ENCODE measurements at regions not wholly inside any gene's neighbourhood (a gene's known extent, or its start where the extent isn't known, plus 50 kb on each side); places are given as distances from the start of the nearest gene placed in this dataset.
"Not testable (repeated sequence)": the region's sequence is repeated elsewhere in the genome, so short reads cannot be mapped to it uniquely, and the experiment has no call there.

DNA sequence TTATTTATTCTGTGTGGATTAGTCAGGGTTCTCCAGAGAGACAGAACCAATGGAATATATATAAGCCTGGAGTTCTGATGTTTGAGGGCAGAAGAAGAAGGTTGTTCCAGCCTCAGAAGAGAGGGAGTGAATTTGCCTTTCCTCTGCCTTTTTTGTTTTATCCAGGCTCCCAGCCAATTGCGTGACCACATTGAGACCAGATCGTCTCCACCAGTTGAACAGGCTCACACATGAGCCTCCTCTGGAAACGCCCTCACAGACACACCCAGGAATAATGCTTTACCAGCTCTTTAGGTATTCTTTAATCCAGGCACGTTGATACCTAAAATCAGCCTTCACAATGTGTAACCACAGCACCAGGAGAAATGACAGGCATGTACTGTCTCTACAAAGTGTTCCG, 923.1 kb downstream of the TBL1XR1 start:
- DNase-seq = no peak
- Mint-ChIP-seq H3K4me3 (no peak overlapping the region), H3K9me3 (peaks cover 0 to 2% of the 10 kb centered on the region in 2 donors), H3K27ac (no peak overlapping the region), H3K27me3 (no peaks in the 10 kb centered on the region), H3K4me1 (no peaks in the 10 kb centered on the region), H3K36me3 (no peaks in the 10 kb centered on the region)
- no peak for ATAC-seq (replicated peaks)

DNA sequence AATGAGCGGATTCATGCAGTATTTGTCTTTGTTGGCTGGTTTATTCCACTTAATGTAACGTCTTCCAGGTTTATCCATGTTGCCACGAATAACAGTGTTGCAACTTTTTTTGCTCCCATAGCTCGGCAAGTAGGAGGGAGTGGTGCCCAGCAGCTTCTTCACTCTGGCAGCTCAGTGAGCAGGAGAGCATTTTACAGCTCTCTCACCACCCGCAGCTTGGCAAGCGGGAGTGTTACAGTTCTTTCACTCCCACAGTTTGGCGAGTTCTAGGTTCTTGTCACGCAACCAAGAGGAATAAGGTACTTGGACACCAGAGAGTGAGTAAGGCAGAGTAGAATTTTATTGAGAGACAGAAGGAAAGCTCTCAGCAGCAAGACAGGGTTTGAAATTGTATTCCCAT, 935.2 kb downstream of the TBL1XR1 start:
- ATAC-seq (replicated peaks) = no peak
- Mint-ChIP-seq H3K9me3 (peaks cover 13 to 14% of the 10 kb centered on the region in 2 donors), H3K27ac (no peak overlapping the region), H3K4me1 (no peaks in the 10 kb centered on the region), H3K36me3 (peaks cover 0 to 1% of the 10 kb centered on the region in 2 donors), H3K4me3 (no peak overlapping the region), H3K27me3 (no peaks in the 10 kb centered on the region)
- DNase-seq = no peak

DNA sequence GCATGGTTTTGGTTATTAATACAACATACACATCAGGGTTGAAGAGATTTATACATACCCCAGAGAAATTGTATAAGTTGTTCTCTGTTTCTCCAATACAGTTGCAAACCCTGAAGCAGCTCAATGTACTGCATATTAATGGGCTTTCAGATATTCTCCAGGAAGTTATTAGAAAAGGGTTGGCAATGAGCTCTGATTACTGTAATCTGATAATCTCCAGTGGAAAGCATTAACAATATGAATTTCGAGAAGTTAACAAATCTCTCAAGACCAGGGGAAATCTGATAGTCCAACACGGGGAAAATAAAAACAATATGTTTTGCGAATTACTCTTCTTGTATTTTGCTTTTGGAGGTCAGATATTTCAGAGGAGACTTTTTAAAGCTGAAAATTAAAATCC, 950.1 kb downstream of the TBL1XR1 start:
- H3K27me3 Mint-ChIP-seq = no peaks in the 10 kb centered on the region
- H3K4me3 Mint-ChIP-seq = no peak overlapping the region
- H3K4me1 Mint-ChIP-seq = no peaks in the 10 kb centered on the region
- peaks cover 0 to 1% of the 10 kb centered on the region in 2 donors for H3K9me3 Mint-ChIP-seq
- H3K27ac Mint-ChIP-seq = no peak overlapping the region
- ATAC-seq (replicated peaks) (no peak), DNase-seq (no peak)
- no peaks in the 10 kb centered on the region for H3K36me3 Mint-ChIP-seq

DNA sequence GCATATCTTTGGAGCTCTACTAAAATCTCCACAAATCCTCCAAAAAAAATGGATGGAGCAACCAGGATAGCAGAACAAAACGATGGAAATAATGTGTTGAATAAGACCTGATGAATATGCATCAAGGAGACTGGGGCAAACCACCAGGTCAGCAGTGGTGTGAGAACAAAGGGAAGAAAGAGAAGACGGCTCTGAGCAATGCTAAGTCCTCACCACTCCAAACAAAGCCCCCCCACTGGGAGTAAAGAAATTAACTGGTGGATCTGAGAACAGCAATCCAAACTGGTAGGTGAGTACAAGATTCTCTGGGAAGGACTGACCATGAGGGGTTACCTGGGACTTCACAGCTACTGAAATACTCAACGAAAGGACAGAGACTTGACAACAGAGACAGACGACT, 977.3 kb downstream of the TBL1XR1 start:
- H3K27me3 Mint-ChIP-seq = no peaks in the 10 kb centered on the region
- ATAC-seq (replicated peaks) (no peak), DNase-seq (no peak)
- H3K36me3 Mint-ChIP-seq = no peaks in the 10 kb centered on the region
- H3K27ac Mint-ChIP-seq = no peak overlapping the region
- H3K4me3 Mint-ChIP-seq = no peak overlapping the region
- no peaks in the 10 kb centered on the region for H3K4me1 Mint-ChIP-seq
- H3K9me3 Mint-ChIP-seq = peaks cover 2 to 5% of the 10 kb centered on the region in 2 donors

DNA sequence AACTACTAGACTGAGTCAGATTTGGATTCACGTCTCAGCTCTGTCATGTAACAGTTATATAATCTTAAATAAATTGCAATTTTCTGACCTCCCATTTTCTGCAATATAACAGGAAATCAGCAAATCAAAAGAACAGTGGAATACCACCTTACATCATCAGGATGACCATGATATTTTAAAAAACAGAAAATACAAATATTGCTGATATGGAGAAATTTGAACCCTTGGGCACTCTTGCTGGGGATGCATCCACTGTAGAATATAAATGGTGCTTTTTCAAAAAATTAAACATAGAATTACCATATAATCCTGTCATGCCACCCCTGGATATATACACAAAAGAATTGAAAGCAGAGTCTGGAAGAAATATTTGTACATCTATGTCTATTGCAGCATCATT, 982.5 kb downstream of the TBL1XR1 start:
- DNase-seq = no peak
- peaks cover 0 to 8% of the 10 kb centered on the region in 2 donors for H3K9me3 Mint-ChIP-seq
- H3K4me3 Mint-ChIP-seq = no peak overlapping the region
- ATAC-seq (replicated peaks) = no peak
- no peaks in the 10 kb centered on the region for H3K27me3 Mint-ChIP-seq
- no peak overlapping the region for H3K27ac Mint-ChIP-seq
- H3K4me1 Mint-ChIP-seq = no peaks in the 10 kb centered on the region
- no peaks in the 10 kb centered on the region for H3K36me3 Mint-ChIP-seq

DNA sequence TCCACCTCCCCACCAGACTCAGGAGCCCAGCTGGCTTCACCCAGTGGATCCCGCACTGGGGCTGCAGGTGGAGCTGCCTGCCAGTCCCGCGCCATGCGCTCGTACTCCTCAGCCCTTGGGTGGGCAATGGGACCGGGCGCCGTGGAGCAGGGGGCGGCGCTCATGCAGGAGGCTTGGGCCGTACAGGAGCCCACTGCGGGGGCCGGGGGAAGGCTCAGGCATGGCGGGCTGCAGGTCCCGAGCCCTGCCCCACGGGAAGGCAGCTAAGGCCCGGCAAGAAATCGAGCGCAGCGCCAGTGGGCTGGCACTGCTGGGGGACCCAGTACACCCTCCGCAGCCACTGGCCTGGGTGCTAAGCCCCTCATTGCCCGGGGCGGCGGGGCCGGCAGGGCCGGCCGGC, 984.0 kb downstream of the TBL1XR1 start:
- DNase-seq; H3K9me3 Mint-ChIP-seq; H3K4me1 Mint-ChIP-seq; ATAC-seq (replicated peaks); H3K27me3 Mint-ChIP-seq; H3K36me3 Mint-ChIP-seq; H3K4me3 Mint-ChIP-seq; H3K27ac Mint-ChIP-seq: not testable (repeated sequence)

DNA sequence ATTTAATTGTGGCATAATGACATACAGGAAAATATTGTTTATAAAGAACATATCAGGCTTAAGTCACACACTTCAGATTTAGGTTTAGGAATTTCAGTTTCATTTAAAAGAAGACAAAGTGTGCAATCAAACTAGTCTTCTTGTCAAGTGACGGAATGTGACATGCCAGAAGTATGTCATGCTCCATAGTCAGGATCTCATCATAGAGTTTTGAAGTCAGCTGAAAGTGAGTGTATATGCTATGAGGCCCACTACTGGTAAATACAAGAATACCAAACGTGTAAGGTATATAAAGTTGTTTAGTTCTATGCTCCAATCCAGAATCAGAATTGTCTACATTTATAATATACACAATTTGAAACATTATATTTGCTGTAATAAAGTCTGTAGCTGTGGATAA, 988.4 kb downstream of the TBL1XR1 start:
- H3K9me3 Mint-ChIP-seq = peaks cover 0 to 4% of the 10 kb centered on the region in 2 donors
- no peaks in the 10 kb centered on the region for H3K36me3 Mint-ChIP-seq
- H3K4me1 Mint-ChIP-seq = no peaks in the 10 kb centered on the region
- DNase-seq = no peak
- no peak for ATAC-seq (replicated peaks)
- no peak overlapping the region for H3K4me3 Mint-ChIP-seq
- H3K27ac Mint-ChIP-seq = no peak overlapping the region
- no peaks in the 10 kb centered on the region for H3K27me3 Mint-ChIP-seq

DNA sequence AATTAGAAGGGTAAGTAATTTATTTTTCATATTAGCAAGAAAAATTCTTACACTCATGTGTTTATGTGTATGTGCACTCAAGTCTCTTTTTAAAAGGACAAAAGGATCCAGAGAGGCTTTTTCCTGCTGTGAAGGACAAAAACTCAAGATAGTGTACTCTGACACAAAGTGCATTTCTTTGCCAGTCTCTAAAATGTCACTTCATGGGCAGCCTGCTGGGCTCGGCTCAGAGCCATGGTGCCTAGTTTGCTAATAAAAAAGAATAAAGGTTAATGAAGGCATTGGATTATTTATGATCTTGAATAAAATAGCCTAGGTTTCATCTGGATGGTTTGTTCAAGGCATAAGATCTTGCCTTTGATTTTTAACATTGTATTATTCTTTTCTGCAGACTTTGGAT, 989.0 kb downstream of the TBL1XR1 start:
- no peaks in the 10 kb centered on the region for H3K4me1 Mint-ChIP-seq
- no peaks in the 10 kb centered on the region for H3K36me3 Mint-ChIP-seq
- no peaks in the 10 kb centered on the region for H3K27me3 Mint-ChIP-seq

DNA sequence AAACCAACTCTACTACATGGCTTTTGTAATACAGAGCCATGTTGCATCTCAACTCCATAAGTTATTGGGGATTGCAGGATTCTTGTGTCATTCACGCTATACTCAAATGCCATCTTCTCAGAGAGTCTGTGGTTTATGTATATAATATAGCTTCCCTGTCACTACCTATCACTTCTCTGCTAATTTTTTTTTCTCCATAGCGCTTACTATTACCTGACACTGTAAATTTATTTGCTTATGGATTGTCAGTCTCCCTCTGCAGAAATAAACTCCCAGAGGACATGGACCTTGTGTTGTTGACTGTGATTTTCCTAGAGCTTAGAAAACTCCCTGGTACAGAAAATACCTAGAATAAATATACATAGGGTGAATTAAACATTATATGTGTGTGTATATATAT, 990.5 kb downstream of the TBL1XR1 start:
- H3K27ac Mint-ChIP-seq = no peak overlapping the region
- H3K36me3 Mint-ChIP-seq = no peaks in the 10 kb centered on the region
- H3K4me1 Mint-ChIP-seq = no peaks in the 10 kb centered on the region
- DNase-seq (no peak), ATAC-seq (replicated peaks) (no peak)
- peaks cover 3% of the 10 kb centered on the region in 2 donors for H3K9me3 Mint-ChIP-seq
- H3K4me3 Mint-ChIP-seq = no peak overlapping the region
- H3K27me3 Mint-ChIP-seq = no peaks in the 10 kb centered on the region

More for the DNA sequence above, 989.0 kb downstream of the TBL1XR1 start:
- Mint-ChIP-seq H3K9me3 (peaks cover 0 to 4% of the 10 kb centered on the region in 2 donors), H3K4me3 (no peak overlapping the region), H3K27ac (no peak overlapping the region)
- DNase-seq (no peak), ATAC-seq (replicated peaks) (no peak)

DNA sequence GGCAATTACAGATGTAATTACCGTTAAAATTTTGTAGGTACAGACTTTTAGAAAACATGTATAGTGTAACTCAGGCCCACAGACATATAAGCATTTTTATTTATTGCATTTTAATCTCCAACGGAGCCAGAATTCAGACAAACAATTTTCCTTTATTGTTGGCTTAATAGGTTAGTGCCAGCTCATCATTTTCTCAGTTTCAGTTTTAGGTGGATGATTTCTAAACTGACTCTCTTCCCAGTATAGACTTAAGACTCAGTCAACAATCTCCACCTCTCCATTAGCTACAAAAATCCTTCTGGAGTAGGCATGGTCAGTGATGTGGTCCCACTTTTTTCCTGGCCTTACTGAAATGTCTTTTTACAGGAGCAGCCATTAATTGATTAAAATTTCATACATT, 994.6 kb downstream of the TBL1XR1 start:
- no peak overlapping the region for H3K4me3 Mint-ChIP-seq

DNA sequence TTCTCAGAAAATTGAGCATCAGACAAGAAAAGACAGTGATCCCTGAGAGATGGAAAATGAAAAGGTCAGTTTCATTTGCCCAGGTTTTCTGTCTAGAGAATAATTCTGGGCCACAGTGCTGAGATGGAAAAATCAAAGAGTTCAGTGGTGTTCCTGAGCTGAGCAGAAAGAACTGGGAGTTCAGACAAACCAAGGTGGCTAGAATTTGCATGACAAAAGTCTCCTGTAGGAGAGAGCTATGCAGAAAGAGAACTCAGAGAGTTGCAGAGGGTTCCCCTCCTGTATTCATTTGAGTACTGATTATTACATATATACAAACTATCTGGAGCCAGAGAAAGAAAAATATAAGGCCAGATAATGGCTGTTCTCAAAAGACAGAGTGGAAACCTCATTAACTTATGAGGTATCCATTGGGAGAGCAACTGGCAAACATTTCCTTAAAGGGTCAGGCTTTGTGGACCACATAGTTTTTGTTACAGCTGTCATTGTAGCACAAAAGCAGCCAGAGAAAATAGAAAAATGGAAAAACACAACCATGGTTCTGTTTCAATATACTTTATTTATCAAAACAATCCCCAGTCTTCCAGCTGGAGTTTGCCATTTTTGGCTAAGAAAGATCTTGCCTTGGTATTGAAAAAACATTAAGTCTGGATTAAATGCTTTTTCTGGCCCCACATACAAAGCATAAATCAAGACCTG, 1004.1 kb downstream of the TBL1XR1 start:
- ATAC-seq (replicated peaks) = no peak
- Mint-ChIP-seq H3K27ac (no peak overlapping the region), H3K9me3 (peaks cover 1 to 4% of the 10 kb centered on the region in 2 donors), H3K4me3 (no peak overlapping the region), H3K27me3 (no peaks in the 10 kb centered on the region), H3K36me3 (no peaks in the 10 kb centered on the region), H3K4me1 (no peaks in the 10 kb centered on the region)
- DNase-seq = no peak

More for the DNA sequence above, 994.6 kb downstream of the TBL1XR1 start:
- Mint-ChIP-seq H3K4me1 (no peaks in the 10 kb centered on the region), H3K36me3 (no peaks in the 10 kb centered on the region), H3K27me3 (no peaks in the 10 kb centered on the region), H3K27ac (no peak overlapping the region), H3K9me3 (peaks cover 2 to 3% of the 10 kb centered on the region in 2 donors)
- ATAC-seq (replicated peaks) = no peak
- no peak for DNase-seq

DNA sequence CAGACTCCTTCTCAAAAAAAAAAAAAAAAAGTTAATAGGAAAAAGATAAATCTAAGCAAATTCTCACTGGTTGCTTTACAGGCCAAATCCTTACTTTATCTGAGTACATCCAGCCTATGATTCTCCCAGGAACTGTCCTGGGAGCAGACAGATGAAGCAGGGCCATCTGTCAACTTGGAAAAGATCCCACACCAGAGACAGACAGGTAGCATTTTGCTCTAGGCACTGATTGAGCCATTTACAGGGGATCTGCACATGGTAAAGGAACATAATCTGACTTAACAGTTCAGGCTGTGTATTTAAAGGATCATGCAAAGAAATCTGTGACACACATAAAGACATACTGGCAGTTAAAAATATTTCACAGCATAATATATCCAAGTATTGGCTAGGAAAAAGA, 1006.5 kb downstream of the TBL1XR1 start:
- Mint-ChIP-seq H3K36me3 (no peaks in the 10 kb centered on the region), H3K9me3 (peaks cover 1 to 4% of the 10 kb centered on the region in 2 donors), H3K27me3 (no peaks in the 10 kb centered on the region), H3K4me3 (no peak overlapping the region), H3K4me1 (no peaks in the 10 kb centered on the region), H3K27ac (no peak overlapping the region)
- no peak for ATAC-seq (replicated peaks)
- DNase-seq = no peak

DNA sequence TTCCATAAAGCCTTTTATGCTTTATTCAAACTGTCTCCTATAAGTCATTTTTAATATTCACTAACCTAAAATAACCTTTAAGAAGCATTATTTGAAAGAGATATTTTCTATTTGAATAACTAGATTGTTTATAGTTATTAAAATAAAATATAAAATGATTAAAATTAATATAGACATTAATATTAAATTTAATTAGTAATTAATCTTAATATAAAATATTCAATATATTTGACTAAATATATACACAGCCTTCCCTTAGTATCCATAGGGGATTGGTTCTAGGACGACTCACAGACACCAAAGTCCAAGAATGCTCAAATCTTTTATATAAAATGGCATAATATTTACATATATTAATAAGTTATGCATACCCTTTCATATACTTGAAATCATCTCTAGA, 1014.1 kb downstream of the TBL1XR1 start:
- DNase-seq (no peak), ATAC-seq (replicated peaks) (no peak)
- H3K36me3 Mint-ChIP-seq = no peaks in the 10 kb centered on the region
- H3K4me1 Mint-ChIP-seq = no peaks in the 10 kb centered on the region
- no peak overlapping the region for H3K27ac Mint-ChIP-seq
- H3K27me3 Mint-ChIP-seq = no peaks in the 10 kb centered on the region
- no peak overlapping the region for H3K4me3 Mint-ChIP-seq
- H3K9me3 Mint-ChIP-seq = peaks cover 0 to 1% of the 10 kb centered on the region in 2 donors

DNA sequence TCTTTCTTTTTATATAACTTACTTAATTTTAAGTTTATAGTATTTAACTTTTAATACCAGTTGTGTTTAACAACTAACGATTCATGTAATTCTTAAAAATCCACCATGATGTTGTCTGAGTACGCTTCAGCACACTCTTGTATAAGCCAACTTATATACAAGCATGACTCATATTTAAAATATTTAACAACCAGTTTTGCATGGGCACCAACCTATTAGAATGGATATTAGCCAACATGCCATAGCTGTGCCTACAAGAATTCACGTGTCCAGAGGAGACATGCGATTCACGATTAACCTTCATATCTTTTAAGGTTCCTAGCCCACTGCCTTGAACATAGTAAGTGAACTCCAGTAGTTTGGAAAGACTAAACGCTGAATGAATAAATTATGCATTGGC, 1023.2 kb downstream of the TBL1XR1 start:
- Mint-ChIP-seq H3K36me3 (no peaks in the 10 kb centered on the region), H3K9me3 (peaks cover 0 to 1% of the 10 kb centered on the region in 2 donors), H3K27ac (no peak overlapping the region), H3K27me3 (no peaks in the 10 kb centered on the region), H3K4me3 (no peak overlapping the region), H3K4me1 (no peaks in the 10 kb centered on the region)
- DNase-seq (no peak), ATAC-seq (replicated peaks) (no peak)

DNA sequence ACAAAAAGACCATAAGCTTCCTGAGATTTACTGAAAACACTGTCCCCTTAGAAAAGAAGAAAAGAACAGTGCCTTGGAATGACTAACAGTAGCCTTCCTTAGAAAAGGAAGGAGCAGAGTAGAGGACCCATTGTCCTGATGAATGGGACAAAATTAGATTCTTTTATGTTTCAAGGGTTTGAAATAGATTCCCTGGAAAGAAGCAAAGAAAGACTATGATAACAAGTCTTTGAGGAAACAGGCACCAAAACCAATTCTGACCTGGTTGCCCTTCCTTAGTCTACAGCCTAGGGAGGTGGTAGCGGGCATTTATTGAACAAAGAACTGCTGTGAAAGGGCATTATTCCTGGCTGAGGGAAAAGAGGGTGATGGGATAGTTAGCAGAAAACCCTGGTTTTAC, 1024.8 kb downstream of the TBL1XR1 start:
- DNase-seq (no peak), ATAC-seq (replicated peaks) (no peak)
- Mint-ChIP-seq H3K4me3 (no peak overlapping the region), H3K27ac (no peak overlapping the region), H3K36me3 (no peaks in the 10 kb centered on the region), H3K4me1 (no peaks in the 10 kb centered on the region), H3K9me3 (peaks cover 0 to 1% of the 10 kb centered on the region in 2 donors), H3K27me3 (no peaks in the 10 kb centered on the region)

DNA sequence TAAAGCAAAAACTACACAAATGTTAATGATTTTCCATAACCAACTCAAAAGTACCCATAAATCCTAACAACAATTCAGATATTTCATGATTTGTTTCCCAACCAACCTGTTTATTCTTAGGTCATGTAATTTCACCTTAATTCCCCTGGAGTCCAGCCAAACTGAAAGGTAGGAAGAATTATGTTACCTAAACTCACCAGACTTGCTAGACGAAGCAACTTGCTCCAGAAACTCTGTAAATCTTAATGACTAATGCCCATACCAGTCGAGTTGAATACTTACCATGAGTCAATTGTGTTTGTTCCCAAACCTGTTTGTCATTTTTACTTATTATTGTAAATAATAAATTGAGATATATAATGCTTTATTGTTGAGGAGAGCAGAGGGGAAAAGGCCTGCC, 1030.0 kb downstream of the TBL1XR1 start:
- no peak for DNase-seq
- no peaks in the 10 kb centered on the region for H3K27me3 Mint-ChIP-seq
- ATAC-seq (replicated peaks) = no peak
- no peak overlapping the region for H3K27ac Mint-ChIP-seq
- no peak overlapping the region for H3K4me3 Mint-ChIP-seq
- no peaks in the 10 kb centered on the region for H3K4me1 Mint-ChIP-seq
- no peaks in the 10 kb centered on the region for H3K36me3 Mint-ChIP-seq
- peaks cover 4 to 7% of the 10 kb centered on the region in 2 donors for H3K9me3 Mint-ChIP-seq

Data from stimulated activated naive B cell treated with anti-CD40 and anti-IgM and Interleukin-4, amounts not matched to agents 10 μg/mL and 1 μg/mL and 100 μg/mL, for 72 hours (primary cell).